ENCODE measurements at regions not wholly inside any gene's neighbourhood (a gene's known extent, or its start where the extent isn't known, plus 50 kb on each side); places are given as distances from the start of the nearest gene placed in this dataset.

GRCh38 chr11:127507851-127508250 lies 507.3 kb upstream of the KIRREL3 start:
- Mint-ChIP-seq H3K27ac (no peak overlapping the region), H3K4me1 (ENCODE audit: low read depth) (no peaks in the 10 kb centered on the region), H3K27me3 (no peaks in the 10 kb centered on the region), H3K36me3 (ENCODE audit: low read depth) (no peaks in the 10 kb centered on the region), H3K4me3 (no peak overlapping the region), H3K9me3 (no peaks in the 10 kb centered on the region)
- no peak for DNase-seq
- intact Hi-C loops (cut with micrococcal nuclease), result no loop called here
- TF ChIP-seq, protein P1, sequence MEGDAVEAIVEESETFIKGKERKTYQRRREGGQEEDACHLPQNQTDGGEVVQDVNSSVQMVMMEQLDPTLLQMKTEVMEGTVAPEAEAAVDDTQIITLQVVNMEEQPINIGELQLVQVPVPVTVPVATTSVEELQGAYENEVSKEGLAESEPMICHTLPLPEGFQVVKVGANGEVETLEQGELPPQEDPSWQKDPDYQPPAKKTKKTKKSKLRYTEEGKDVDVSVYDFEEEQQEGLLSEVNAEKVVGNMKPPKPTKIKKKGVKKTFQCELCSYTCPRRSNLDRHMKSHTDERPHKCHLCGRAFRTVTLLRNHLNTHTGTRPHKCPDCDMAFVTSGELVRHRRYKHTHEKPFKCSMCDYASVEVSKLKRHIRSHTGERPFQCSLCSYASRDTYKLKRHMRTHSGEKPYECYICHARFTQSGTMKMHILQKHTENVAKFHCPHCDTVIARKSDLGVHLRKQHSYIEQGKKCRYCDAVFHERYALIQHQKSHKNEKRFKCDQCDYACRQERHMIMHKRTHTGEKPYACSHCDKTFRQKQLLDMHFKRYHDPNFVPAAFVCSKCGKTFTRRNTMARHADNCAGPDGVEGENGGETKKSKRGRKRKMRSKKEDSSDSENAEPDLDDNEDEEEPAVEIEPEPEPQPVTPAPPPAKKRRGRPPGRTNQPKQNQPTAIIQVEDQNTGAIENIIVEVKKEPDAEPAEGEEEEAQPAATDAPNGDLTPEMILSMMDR (IDR thresholded peaks at IDR 0.05), result no peak
- CTCF ChIA-PET, result interaction anchor here (1.5 kb wide), 1 partner anchor 14 kb away, joined by 4 read pairs; no protein-coding TSS in a partner anchor
- POLR2A ChIA-PET, result no interaction called here
- no peak for ATAC-seq

DNA sequence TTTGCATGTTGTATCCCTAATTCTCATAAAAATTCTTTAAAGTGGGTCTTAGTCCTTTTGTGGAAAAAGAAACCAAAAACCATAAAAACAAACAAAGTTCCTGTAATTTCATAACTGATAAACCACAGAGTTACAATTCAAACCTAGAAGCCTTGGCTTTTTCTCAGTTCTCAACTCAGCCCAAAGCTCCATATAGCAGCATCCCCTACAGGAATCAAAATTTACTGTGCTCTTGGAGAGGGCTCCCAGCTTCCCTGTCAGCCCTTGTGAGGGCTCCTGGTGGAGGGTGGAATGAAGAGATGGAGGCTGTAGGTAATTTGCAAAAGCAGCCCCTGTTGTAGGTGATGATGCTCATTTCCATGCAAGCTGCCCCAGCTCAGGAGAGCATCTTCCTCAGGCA lies 506.1 kb upstream of the KIRREL3 start:
- TF ChIP-seq, protein P1 (IDR thresholded peaks at IDR 0.05), result no peak
- no peak overlapping the region for H3K27ac Mint-ChIP-seq
- DNase-seq, result no peak
- H3K4me3 Mint-ChIP-seq, result no peak overlapping the region
- ChIA-PET CTCF (interaction anchor here (1.5 kb wide), 1 partner anchor 13 kb away, joined by 4 read pairs; no protein-coding TSS in a partner anchor), POLR2A (no interaction called here)
- no peaks in the 10 kb centered on the region for H3K27me3 Mint-ChIP-seq
- intact Hi-C loops (cut with micrococcal nuclease), result no loop called here
- no peaks in the 10 kb centered on the region for H3K9me3 Mint-ChIP-seq
- no peak for ATAC-seq
- no peaks in the 10 kb centered on the region for H3K4me1 Mint-ChIP-seq (ENCODE audit: low read depth)
- H3K36me3 Mint-ChIP-seq (ENCODE audit: low read depth), result no peaks in the 10 kb centered on the region

- no peak for ATAC-seq
- DNase-seq, result no peak
- no peaks in the 10 kb centered on the region for H3K27me3 Mint-ChIP-seq
- no peaks in the 10 kb centered on the region for H3K9me3 Mint-ChIP-seq
- CTCF ChIA-PET, result no interaction called here
- H3K4me1 Mint-ChIP-seq (ENCODE audit: low read depth), result no peaks in the 10 kb centered on the region
- H3K36me3 Mint-ChIP-seq (ENCODE audit: low read depth), result no peaks in the 10 kb centered on the region
- TF ChIP-seq, protein P1 (IDR thresholded peaks at IDR 0.05), result no peak
- H3K4me3 Mint-ChIP-seq, result no peak overlapping the region
- POLR2A ChIA-PET, result no interaction called here
- intact Hi-C loops (cut with micrococcal nuclease), result no loop called here
- H3K27ac Mint-ChIP-seq, result no peak overlapping the region
These were observed 505.6 kb upstream of the KIRREL3 start for GRCh38 chr11:127506126-127506525.

GRCh38 chr11:127496165-127496564 lies 495.6 kb upstream of the KIRREL3 start:
- H3K27me3 Mint-ChIP-seq, result no peaks in the 10 kb centered on the region
- DNase-seq, result no peak
- no peak overlapping the region for H3K4me3 Mint-ChIP-seq
- no peaks in the 10 kb centered on the region for H3K4me1 Mint-ChIP-seq (ENCODE audit: low read depth)
- intact Hi-C loops (cut with micrococcal nuclease), result no loop called here
- CTCF ChIA-PET, result no interaction called here
- H3K27ac Mint-ChIP-seq, result no peak overlapping the region
- TF ChIP-seq, protein P1 (IDR thresholded peaks at IDR 0.05), result no peak
- H3K36me3 Mint-ChIP-seq (ENCODE audit: low read depth), result no peaks in the 10 kb centered on the region
- POLR2A ChIA-PET, result no interaction called here
- no peak for ATAC-seq
- H3K9me3 Mint-ChIP-seq, result peaks cover 5% of the 10 kb centered on the region

DNA sequence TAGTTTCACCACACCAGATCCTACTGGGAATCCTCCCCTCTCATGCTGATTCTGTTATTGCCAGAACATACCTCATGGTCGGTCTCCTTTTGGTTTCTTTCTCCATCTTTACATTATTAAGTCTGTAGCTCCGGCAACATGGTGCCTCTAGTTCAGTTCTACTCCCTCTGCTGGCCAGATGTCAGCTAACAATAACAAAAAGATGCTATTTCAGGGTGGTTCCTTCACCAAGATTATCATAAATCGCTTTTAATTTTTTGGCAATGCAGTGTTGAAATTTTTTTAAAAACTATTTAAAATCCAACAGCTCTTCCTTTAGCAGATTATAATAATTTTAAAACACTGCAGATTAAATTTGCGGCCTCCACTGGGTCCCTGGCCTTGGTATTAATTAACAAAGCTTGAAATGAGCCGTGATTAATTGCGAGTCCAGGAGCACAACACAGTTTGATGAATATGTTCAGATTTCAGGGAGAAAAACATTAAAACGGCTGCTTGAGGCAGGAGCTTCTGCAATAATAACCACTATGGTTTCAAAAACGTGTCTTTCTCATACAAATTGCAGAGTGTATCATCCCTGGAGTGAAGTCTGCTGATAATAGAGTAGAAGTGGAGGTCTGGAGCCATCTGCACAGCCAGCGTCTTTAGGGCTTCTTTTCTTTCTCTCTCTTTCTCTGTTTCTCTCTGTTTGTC lies 492.9 kb upstream of the KIRREL3 start:
- H3K27ac Mint-ChIP-seq, result no peak overlapping the region
- peaks cover 5% of the 10 kb centered on the region for H3K9me3 Mint-ChIP-seq
- no peak overlapping the region for H3K4me3 Mint-ChIP-seq
- H3K36me3 Mint-ChIP-seq (ENCODE audit: low read depth), result no peaks in the 10 kb centered on the region
- ChIA-PET POLR2A (no interaction called here), CTCF (interaction anchor here (0.8 to 1.6 kb wide), 7 partner anchors 14 to 34 kb away, joined by 3 to 4 read pairs (median 3); no protein-coding TSS in a partner anchor)
- no peaks in the 10 kb centered on the region for H3K27me3 Mint-ChIP-seq
- ATAC-seq (no peak), DNase-seq (peak; percentile 7)
- H3K4me1 Mint-ChIP-seq (ENCODE audit: low read depth), result no peaks in the 10 kb centered on the region
- TF ChIP-seq, protein P1 (IDR thresholded peaks at IDR 0.05), result no peak
- intact Hi-C loops (cut with micrococcal nuclease), result no loop called here
